ENCODE measurements at regions not wholly inside any gene's neighbourhood (a gene's known extent, or its start where the extent isn't known, plus 50 kb on each side); places are given as distances from the start of the nearest gene placed in this dataset.

DNA sequence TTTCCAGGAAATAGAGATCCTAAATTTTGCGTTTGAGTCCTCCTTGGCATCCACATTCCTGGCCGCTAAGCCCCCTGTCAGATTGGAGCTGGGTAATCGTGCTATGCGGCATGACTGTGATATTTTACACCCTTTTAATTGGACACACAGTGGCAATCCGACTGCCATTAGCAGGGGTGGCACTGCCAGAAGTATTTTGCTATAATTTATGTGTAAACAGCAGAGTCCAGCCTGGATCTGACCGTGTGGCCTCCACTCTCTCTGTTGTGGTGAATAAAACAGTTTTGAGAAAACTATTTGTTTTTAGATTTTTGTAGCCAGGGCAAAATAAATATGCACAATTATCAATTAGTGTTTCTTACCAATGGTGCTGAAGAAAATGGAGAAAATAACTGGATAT is 281.0 kb upstream of the IRX2 start:
- TF ChIP-seq, protein P1, sequence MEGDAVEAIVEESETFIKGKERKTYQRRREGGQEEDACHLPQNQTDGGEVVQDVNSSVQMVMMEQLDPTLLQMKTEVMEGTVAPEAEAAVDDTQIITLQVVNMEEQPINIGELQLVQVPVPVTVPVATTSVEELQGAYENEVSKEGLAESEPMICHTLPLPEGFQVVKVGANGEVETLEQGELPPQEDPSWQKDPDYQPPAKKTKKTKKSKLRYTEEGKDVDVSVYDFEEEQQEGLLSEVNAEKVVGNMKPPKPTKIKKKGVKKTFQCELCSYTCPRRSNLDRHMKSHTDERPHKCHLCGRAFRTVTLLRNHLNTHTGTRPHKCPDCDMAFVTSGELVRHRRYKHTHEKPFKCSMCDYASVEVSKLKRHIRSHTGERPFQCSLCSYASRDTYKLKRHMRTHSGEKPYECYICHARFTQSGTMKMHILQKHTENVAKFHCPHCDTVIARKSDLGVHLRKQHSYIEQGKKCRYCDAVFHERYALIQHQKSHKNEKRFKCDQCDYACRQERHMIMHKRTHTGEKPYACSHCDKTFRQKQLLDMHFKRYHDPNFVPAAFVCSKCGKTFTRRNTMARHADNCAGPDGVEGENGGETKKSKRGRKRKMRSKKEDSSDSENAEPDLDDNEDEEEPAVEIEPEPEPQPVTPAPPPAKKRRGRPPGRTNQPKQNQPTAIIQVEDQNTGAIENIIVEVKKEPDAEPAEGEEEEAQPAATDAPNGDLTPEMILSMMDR (IDR thresholded peaks at IDR 0.05; ENCODE audit: low read depth, low read length, missing control alignments) = no peak
- no peaks in the 10 kb centered on the region for H3K27me3 ChIP-seq (replicated peaks)
- H3K4me3 ChIP-seq (ENCODE audit: low read depth, low read length) = no peak overlapping the region
- no peak overlapping the region for H3K27ac ChIP-seq
- H3K36me3 ChIP-seq (replicated peaks) = no peaks in the 10 kb centered on the region
- no peak for DNase-seq
- in situ Hi-C loops (cut with HindIII; ENCODE audit: low pct_ligation_motif_present, low sequenced_read_pairs) = no loop called here

DNA sequence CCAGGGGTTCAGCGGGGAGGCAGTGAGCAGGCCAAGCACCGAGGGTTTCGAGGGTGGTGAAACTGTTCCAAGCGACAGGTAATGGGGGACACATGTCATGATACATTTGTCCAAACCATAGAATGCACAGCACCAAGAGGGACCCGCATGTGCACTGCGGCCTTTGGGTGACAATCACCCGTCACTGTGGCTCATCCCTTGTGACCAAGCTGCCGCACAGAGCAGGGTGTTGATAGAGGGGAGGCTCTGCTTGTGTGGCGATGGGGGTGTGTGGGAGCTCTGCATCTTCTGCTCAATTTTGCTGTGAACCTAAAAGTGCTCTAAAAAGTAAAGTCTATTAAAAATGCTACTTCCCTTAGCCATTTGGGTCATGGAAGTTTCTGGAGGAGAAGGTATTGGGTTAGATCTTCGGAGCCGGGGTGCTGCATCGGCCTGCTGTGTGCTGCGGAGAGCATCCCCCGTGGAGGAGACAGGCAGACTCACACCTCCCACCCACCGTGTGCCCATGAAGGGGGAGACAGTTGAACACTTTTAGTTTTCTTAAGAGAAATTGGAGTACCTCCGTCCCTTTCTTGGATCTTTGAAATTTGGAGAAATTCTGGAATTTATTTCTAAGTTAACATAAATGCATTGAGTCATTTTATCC is 280.4 kb upstream of the IRX2 start:
- no peaks in the 10 kb centered on the region for H3K27me3 ChIP-seq (replicated peaks)
- no peak overlapping the region for H3K4me3 ChIP-seq (ENCODE audit: low read depth, low read length)
- H3K36me3 ChIP-seq (replicated peaks) = no peaks in the 10 kb centered on the region
- no peak overlapping the region for H3K27ac ChIP-seq
- DNase-seq = no peak
- TF ChIP-seq, protein P1 (IDR thresholded peaks at IDR 0.05; ENCODE audit: low read depth, low read length, missing control alignments) = no peak
- in situ Hi-C loops (cut with HindIII; ENCODE audit: low pct_ligation_motif_present, low sequenced_read_pairs) = no loop called here

DNA sequence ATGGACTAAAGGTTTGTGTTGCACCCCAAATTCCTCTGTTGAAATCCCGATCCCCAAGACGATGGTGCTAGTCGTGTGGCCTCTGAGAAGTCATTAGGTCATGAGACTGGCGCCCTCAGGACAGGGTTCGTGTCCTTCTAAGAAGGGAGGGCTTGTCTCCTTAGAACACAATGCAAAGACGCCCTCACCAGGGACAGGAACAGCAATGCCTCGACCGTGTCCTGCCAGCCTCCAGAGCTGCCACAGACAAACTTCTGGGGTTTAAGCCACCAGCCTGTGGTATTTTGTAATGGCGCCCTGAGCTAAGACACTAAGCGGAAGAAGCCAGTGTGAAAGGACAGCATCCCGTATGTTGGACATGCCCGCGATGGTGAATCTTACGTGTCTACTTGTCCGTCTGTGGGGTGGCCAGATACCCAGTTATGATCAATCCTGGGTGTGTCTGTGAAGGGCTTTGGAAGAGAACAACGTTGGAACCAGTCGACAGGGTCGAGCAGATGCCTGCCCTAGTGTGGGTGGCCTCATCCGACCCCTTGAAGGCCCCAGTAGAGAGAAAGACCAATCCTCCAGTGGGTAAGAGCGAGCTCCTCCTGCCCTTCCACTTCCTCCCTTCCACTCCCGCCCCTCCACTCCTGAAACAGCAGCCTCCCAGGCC is 279.2 kb upstream of the IRX2 start:
- Histone ChIP-seq H3K4me3 (ENCODE audit: low read depth, low read length) (no peak overlapping the region), H3K27ac (no peak overlapping the region), H3K36me3 (replicated peaks) (no peaks in the 10 kb centered on the region), H3K27me3 (replicated peaks) (no peaks in the 10 kb centered on the region)
- TF ChIP-seq, protein P1 (IDR thresholded peaks at IDR 0.05; ENCODE audit: low read depth, low read length, missing control alignments) = no peak
- in situ Hi-C loops (cut with HindIII; ENCODE audit: low pct_ligation_motif_present, low sequenced_read_pairs) = no loop called here
- no peak for DNase-seq

DNA sequence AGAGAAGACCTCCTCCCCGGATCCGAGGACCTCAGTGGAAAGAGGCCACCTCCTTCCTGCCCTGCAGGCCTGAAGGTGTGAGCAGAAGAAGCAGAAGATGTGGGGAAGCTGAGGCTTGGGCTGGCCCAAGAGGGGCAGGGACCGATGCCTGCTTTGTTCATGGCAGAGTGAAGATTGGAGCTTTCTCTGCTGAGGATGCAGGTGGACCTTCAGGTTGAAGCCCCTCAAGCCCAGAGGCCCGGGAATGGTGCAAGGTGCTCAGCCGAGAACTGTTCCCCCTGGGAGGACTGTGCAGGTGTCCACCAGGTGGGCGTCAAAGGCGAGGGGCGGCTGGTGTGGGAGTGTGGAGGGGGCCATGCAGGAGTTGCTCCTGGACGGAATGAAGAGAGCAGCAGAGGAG is 277.9 kb upstream of the IRX2 start:
- TF ChIP-seq, protein P1 (IDR thresholded peaks at IDR 0.05; ENCODE audit: low read depth, low read length, missing control alignments) = no peak
- Histone ChIP-seq H3K36me3 (replicated peaks) (no peaks in the 10 kb centered on the region), H3K27me3 (replicated peaks) (no peaks in the 10 kb centered on the region), H3K4me3 (ENCODE audit: low read depth, low read length) (no peak overlapping the region), H3K27ac (no peak overlapping the region)
- no peak for DNase-seq
- in situ Hi-C loops (cut with HindIII; ENCODE audit: low pct_ligation_motif_present, low sequenced_read_pairs) = no loop called here

DNA sequence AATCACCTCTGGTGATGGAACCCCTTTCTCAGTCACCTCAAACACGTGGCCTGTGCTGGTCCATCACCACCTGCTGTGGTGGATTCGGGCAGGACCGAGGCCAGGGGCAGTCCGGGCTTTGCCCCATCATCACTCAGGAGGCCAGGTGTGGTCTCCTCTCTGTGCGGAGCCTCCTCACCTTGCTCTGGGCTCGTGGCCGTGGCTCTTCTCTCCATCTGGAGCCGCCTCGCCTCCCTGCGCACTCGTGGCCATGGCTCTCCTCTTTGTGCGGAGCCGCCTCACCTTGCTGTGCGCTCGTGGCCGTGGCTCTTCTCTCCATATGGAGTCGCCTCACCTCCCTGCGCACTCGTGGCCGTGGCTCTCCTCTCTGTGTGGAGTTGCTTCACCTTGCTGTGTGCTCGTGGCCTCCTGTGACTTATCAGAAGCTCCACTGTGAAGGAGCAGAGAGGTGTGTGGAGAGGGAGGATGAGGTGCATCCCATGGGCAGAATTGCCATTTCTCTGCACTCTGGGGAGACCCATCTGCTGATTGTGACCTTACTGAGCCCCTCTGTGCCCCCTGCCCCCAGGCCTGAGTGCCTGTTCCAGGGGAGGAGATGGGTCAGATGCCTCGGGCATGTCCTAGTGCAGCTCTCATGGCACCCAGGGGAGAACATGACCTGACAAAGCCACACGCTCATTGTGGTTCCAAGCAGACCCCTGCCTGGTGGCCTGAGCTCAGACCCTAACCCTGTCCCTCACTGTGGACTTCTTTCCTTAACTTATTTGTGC is 276.6 kb upstream of the IRX2 start:
- Histone ChIP-seq H3K27me3 (replicated peaks) (no peaks in the 10 kb centered on the region), H3K36me3 (replicated peaks) (no peaks in the 10 kb centered on the region), H3K27ac (no peak overlapping the region), H3K4me3 (ENCODE audit: low read depth, low read length) (no peak overlapping the region)
- TF ChIP-seq, protein P1 (IDR thresholded peaks at IDR 0.05; ENCODE audit: low read depth, low read length, missing control alignments) = no peak
- no peak for DNase-seq
- in situ Hi-C loops (cut with HindIII; ENCODE audit: low pct_ligation_motif_present, low sequenced_read_pairs) = no loop called here
